ENCODE measurements at regions not wholly inside any gene's neighbourhood (a gene's known extent, or its start where the extent isn't known, plus 50 kb on each side); places are given as distances from the start of the nearest gene placed in this dataset.

GRCh38 chr3:35537265-35537664, 102.1 kb upstream of the ARPP21 start:
- Mint-ChIP-seq H3K36me3 (ENCODE audit: insufficient read depth) (no peaks in the 10 kb centered on the region), H3K27ac (no peak overlapping the region), H3K27me3 (no peaks in the 10 kb centered on the region), H3K9me3 (ENCODE audit: low read depth) (no peaks in the 10 kb centered on the region), H3K4me1 (ENCODE audit: low read depth) (no peaks in the 10 kb centered on the region), H3K4me3 (ENCODE audit: low read depth) (no peak overlapping the region)
- TF ChIP-seq CTCF (IDR thresholded peaks at IDR 0.05; ENCODE audit: unreplicated experiment): no peak
- no peak for DNase-seq (ENCODE audit: low spot score, unreplicated experiment)

- no peak for DNase-seq (ENCODE audit: low spot score, unreplicated experiment)
- no peak for TF ChIP-seq CTCF (IDR thresholded peaks at IDR 0.05; ENCODE audit: unreplicated experiment)
- Mint-ChIP-seq H3K27ac (no peak overlapping the region), H3K27me3 (no peaks in the 10 kb centered on the region), H3K9me3 (ENCODE audit: low read depth) (no peaks in the 10 kb centered on the region), H3K4me3 (ENCODE audit: low read depth) (no peak overlapping the region), H3K4me1 (ENCODE audit: low read depth) (no peaks in the 10 kb centered on the region), H3K36me3 (ENCODE audit: insufficient read depth) (no peaks in the 10 kb centered on the region)
Observed at GRCh38 chr3:35544976-35545375, 94.3 kb upstream of the ARPP21 start.

GRCh38 chr3:35549690-35550089, 89.6 kb upstream of the ARPP21 start:
- H3K36me3 Mint-ChIP-seq (ENCODE audit: insufficient read depth): no peaks in the 10 kb centered on the region
- H3K4me1 Mint-ChIP-seq (ENCODE audit: low read depth): no peaks in the 10 kb centered on the region
- TF ChIP-seq CTCF (IDR thresholded peaks at IDR 0.05; ENCODE audit: unreplicated experiment): no peak
- no peak overlapping the region for H3K27ac Mint-ChIP-seq
- H3K27me3 Mint-ChIP-seq: no peaks in the 10 kb centered on the region
- no peak for DNase-seq (ENCODE audit: low spot score, unreplicated experiment)
- no peaks in the 10 kb centered on the region for H3K9me3 Mint-ChIP-seq (ENCODE audit: low read depth)
- H3K4me3 Mint-ChIP-seq (ENCODE audit: low read depth): no peak overlapping the region

GRCh38 chr3:35562141-35562540, 77.2 kb upstream of the ARPP21 start:
- no peak for DNase-seq (ENCODE audit: low spot score, unreplicated experiment)
- TF ChIP-seq CTCF (IDR thresholded peaks at IDR 0.05; ENCODE audit: unreplicated experiment): no peak
- no peaks in the 10 kb centered on the region for H3K27me3 Mint-ChIP-seq
- no peaks in the 10 kb centered on the region for H3K36me3 Mint-ChIP-seq (ENCODE audit: insufficient read depth)
- H3K27ac Mint-ChIP-seq: no peak overlapping the region
- no peak overlapping the region for H3K4me3 Mint-ChIP-seq (ENCODE audit: low read depth)
- peaks cover 12% of the 10 kb centered on the region for H3K9me3 Mint-ChIP-seq (ENCODE audit: low read depth)
- H3K4me1 Mint-ChIP-seq (ENCODE audit: low read depth): no peaks in the 10 kb centered on the region

- no peaks in the 10 kb centered on the region for H3K9me3 Mint-ChIP-seq (ENCODE audit: low read depth)
- no peak overlapping the region for H3K4me3 Mint-ChIP-seq (ENCODE audit: low read depth)
- H3K4me1 Mint-ChIP-seq (ENCODE audit: low read depth): no peaks in the 10 kb centered on the region
- TF ChIP-seq CTCF (IDR thresholded peaks at IDR 0.05; ENCODE audit: unreplicated experiment): no peak
- H3K27me3 Mint-ChIP-seq: no peaks in the 10 kb centered on the region
- no peak overlapping the region for H3K27ac Mint-ChIP-seq
- no peaks in the 10 kb centered on the region for H3K36me3 Mint-ChIP-seq (ENCODE audit: insufficient read depth)
- DNase-seq (ENCODE audit: low spot score, unreplicated experiment): no peak
Observed at GRCh38 chr3:35565048-35565447, 74.3 kb upstream of the ARPP21 start.
